ENCODE measurements at regions not wholly inside any gene's neighbourhood (a gene's known extent, or its start where the extent isn't known, plus 50 kb on each side); places are given as distances from the start of the nearest gene placed in this dataset.
A peak's percentile ranks its signal among the peaks of the same experiment; 100 is the strongest.

- H3K4me3 ChIP-seq: no peak overlapping the region
- H3K4me1 ChIP-seq: no peaks in the 10 kb centered on the region
- H3K27me3 ChIP-seq: no peaks in the 10 kb centered on the region
- DNase-seq (ENCODE audit: extremely low spot score in 2 of 2): no peak
- intact Hi-C loops (cut with DNase I): no loop called here
- H3K36me3 ChIP-seq: no peaks in the 10 kb centered on the region
- no peak overlapping the region for H3K27ac ChIP-seq
- no peak for TF ChIP-seq CTCF (IDR thresholded peaks at IDR 0.05)
- TF ChIP-seq POLR2A (IDR thresholded peaks at IDR 0.05): no peak
- TF ChIP-seq POLR2AphosphoS5 (IDR thresholded peaks at IDR 0.05; ENCODE audit: insufficient read depth in 1 of 2, low read depth in 1 of 2): no peak
- H3K9me3 ChIP-seq: no peaks in the 10 kb centered on the region
These were observed 106.6 kb upstream of the DAP start for GRCh38 chr5:10867389-10868303.

- no peak for DNase-seq (ENCODE audit: extremely low spot score in 2 of 2)
- TF ChIP-seq POLR2AphosphoS5 (IDR thresholded peaks at IDR 0.05; ENCODE audit: insufficient read depth in 1 of 2, low read depth in 1 of 2) (no peak), POLR2A (IDR thresholded peaks at IDR 0.05) (no peak), CTCF (IDR thresholded peaks at IDR 0.05) (no peak)
- H3K27me3 ChIP-seq: no peaks in the 10 kb centered on the region
- no peaks in the 10 kb centered on the region for H3K36me3 ChIP-seq
- H3K27ac ChIP-seq: no peak overlapping the region
- no peaks in the 10 kb centered on the region for H3K4me1 ChIP-seq
- intact Hi-C loops (cut with DNase I): no loop called here
- H3K9me3 ChIP-seq: no peaks in the 10 kb centered on the region
- no peak overlapping the region for H3K4me3 ChIP-seq
These were observed 105.9 kb upstream of the DAP start for GRCh38 chr5:10866913-10867312.

- Histone ChIP-seq H3K27ac (no peak overlapping the region), H3K4me3 (no peak overlapping the region), H3K9me3 (no peaks in the 10 kb centered on the region), H3K36me3 (no peaks in the 10 kb centered on the region), H3K27me3 (no peaks in the 10 kb centered on the region), H3K4me1 (no peaks in the 10 kb centered on the region)
- TF ChIP-seq POLR2AphosphoS5 (IDR thresholded peaks at IDR 0.05; ENCODE audit: insufficient read depth in 1 of 2, low read depth in 1 of 2) (no peak), CTCF (IDR thresholded peaks at IDR 0.05) (peak in 2 of 3 experiments; percentile 38 to 49)
- no peak for DNase-seq (ENCODE audit: extremely low spot score in 2 of 2)
- intact Hi-C loops (cut with DNase I): no loop called here
These were observed 102.8 kb upstream of the DAP start for GRCh38 chr5:10863763-10864383.

- no peaks in the 10 kb centered on the region for H3K36me3 ChIP-seq
- H3K27me3 ChIP-seq: no peaks in the 10 kb centered on the region
- intact Hi-C loops (cut with DNase I): no loop called here
- no peak overlapping the region for H3K4me3 ChIP-seq
- no peaks in the 10 kb centered on the region for H3K4me1 ChIP-seq
- H3K27ac ChIP-seq: no peak overlapping the region
- no peak for TF ChIP-seq POLR2AphosphoS5 (IDR thresholded peaks at IDR 0.05; ENCODE audit: insufficient read depth in 1 of 2, low read depth in 1 of 2)
- no peak for TF ChIP-seq CTCF (IDR thresholded peaks at IDR 0.05)
- TF ChIP-seq POLR2A (IDR thresholded peaks at IDR 0.05): no peak
- no peaks in the 10 kb centered on the region for H3K9me3 ChIP-seq
- DNase-seq (ENCODE audit: extremely low spot score in 2 of 2): no peak
These were observed 101.1 kb upstream of the DAP start for GRCh38 chr5:10862085-10862484.

- Histone ChIP-seq H3K4me3 (no peak overlapping the region), H3K36me3 (no peaks in the 10 kb centered on the region), H3K27ac (no peak overlapping the region), H3K4me1 (no peaks in the 10 kb centered on the region), H3K27me3 (no peaks in the 10 kb centered on the region), H3K9me3 (no peaks in the 10 kb centered on the region)
- no peak for DNase-seq (ENCODE audit: extremely low spot score in 2 of 2)
- intact Hi-C loops (cut with DNase I): no loop called here
- TF ChIP-seq POLR2A (IDR thresholded peaks at IDR 0.05) (no peak), POLR2AphosphoS5 (IDR thresholded peaks at IDR 0.05; ENCODE audit: insufficient read depth in 1 of 2, low read depth in 1 of 2) (no peak), CTCF (IDR thresholded peaks at IDR 0.05) (no peak)
These were observed 100.4 kb upstream of the DAP start for GRCh38 chr5:10861423-10861790.
